ENCODE measurements at regions not wholly inside any gene's neighbourhood (a gene's known extent, or its start where the extent isn't known, plus 50 kb on each side); places are given as distances from the start of the nearest gene placed in this dataset.

GRCh38 chr6:18741741-18742140 is 354.6 kb downstream of the RNF144B start:
- in situ Hi-C loops (cut with MboI) (no loop called here), intact Hi-C loops (cut with micrococcal nuclease; ENCODE audit: unreplicated experiment) (no loop called here)
- Histone ChIP-seq H2AFZ (ENCODE audit: control insufficient read depth, low read depth, low read length) (no peak overlapping the region), H4K20me1 (ENCODE audit: control insufficient read depth, insufficient read depth) (no peaks in the 10 kb centered on the region), H3K27me3 (replicated peaks in 1 of 2; ENCODE audit: control insufficient read depth in 2 of 2, insufficient read depth in 2 of 2, low read length in 1 of 2) (no peaks in the 10 kb centered on the region), H3K9ac (ENCODE audit: control insufficient read depth, insufficient read depth, low read length) (no peak overlapping the region), H3K79me2 (ENCODE audit: control insufficient read depth, insufficient read depth, low read length) (no peaks in the 10 kb centered on the region), H3K4me1 (ENCODE audit: control insufficient read depth, insufficient read depth, low read length) (no peaks in the 10 kb centered on the region), H3K4me2 (ENCODE audit: control insufficient read depth, insufficient read depth) (no peak overlapping the region), H3K4me3 (no peak overlapping the region), H3K9me3 (replicated peaks; ENCODE audit: control insufficient read depth, insufficient read depth, low read length) (no peaks in the 10 kb centered on the region), H3K36me3 (ENCODE audit: control insufficient read depth in 2 of 2, insufficient read depth in 2 of 2, low read length in 1 of 2) (no peaks in the 10 kb centered on the region), H3K27ac (ENCODE audit: control insufficient read depth, insufficient read depth) (no peak overlapping the region)
- FAIRE-seq (no peak), ATAC-seq (no peak), DNase-seq (ENCODE audit: low read depth, low spot score) (no peak)
- ChIA-PET RAD21 (ENCODE audit: unreplicated experiment) (no interaction called here), POLR2A (no interaction called here), SMC1A (ENCODE audit: uncharacterized antibody, unreplicated experiment) (no interaction called here), CTCF (no interaction called here)
- no TSS peak for BruUV-seq (replicated peaks)
- 65% methylated on average over 4 of the region's 4 CpGs for WGBS (ENCODE audit: insufficient coverage, insufficient replicate concordance, low lambda C conversion rate, missing lambda C conversion rate)
- no peak for TF ChIP-seq RELB (IDR thresholded peaks at IDR 0.05; ENCODE audit: low read depth)
- TF ChIP-seq CBX3 (IDR thresholded peaks at IDR 0.05; ENCODE audit: borderline replicate concordance, low read depth): no peak
- no peak for TF ChIP-seq FOXM1 (IDR thresholded peaks at IDR 0.05; ENCODE audit: low read depth, low read length)
- no peak for TF ChIP-seq RB1 (IDR thresholded peaks at IDR 0.05; ENCODE audit: borderline replicate concordance)
- TF ChIP-seq PAX8 (IDR thresholded peaks at IDR 0.05): no peak
- no peak for TF ChIP-seq TARDBP (IDR thresholded peaks at IDR 0.05; ENCODE audit: borderline replicate concordance)
- TF ChIP-seq NR2C1 (IDR thresholded peaks at IDR 0.05): no peak
- TF ChIP-seq TCF12 (IDR thresholded peaks at IDR 0.05; ENCODE audit: low read depth, low read length): no peak
- TF ChIP-seq SIX5 (IDR thresholded peaks at IDR 0.05; ENCODE audit: low read depth, low read length, severe bottlenecking): no peak

Measured in GM12878 (cell line).